Neural cell (in vitro differentiated cells): ENCODE measurements at regions not wholly inside any gene's neighbourhood (a gene's known extent, or its start where the extent isn't known, plus 50 kb on each side); places are given as distances from the start of the nearest gene placed in this dataset.

Experiments
- H2AFZ ChIP-seq: fragments of 200-600, 300-800 bp; sonication (generic), shearing (Covaris generic); 2 replicates; pipeline ENCODE4 v1.6.0; 2014; ENCODE audit warnings: low read depth, mild to moderate bottlenecking, antibody characterized with exemption, low read length, moderate library complexity
- H3F3A ChIP-seq: fragments of 200-600 bp; shearing (Covaris generic); 2 replicates; pipeline ENCODE4 v1.6.1; 2016; ENCODE audit warnings: mild to moderate bottlenecking, moderate library complexity, mixed read lengths, antibody characterized with exemption, low read length; ENCODE audit not compliant: insufficient read depth, poor library complexity, severe bottlenecking
- H3K27ac ChIP-seq: fragments of 200-600, 300-800 bp; sonication (generic), shearing (Covaris generic); 2 replicates; pipeline ENCODE4 v1.5.1; 2014; ENCODE audit warnings: mild to moderate bottlenecking, low read length, moderate library complexity
- H3K27me3 ChIP-seq: fragments of 300-800, 200-600 bp; sonication (generic), shearing (Covaris generic); 2 replicates; pipeline ENCODE4 v1.6.0; 2014; ENCODE audit warnings: mild to moderate bottlenecking, low read depth, low read length, moderate library complexity; ENCODE audit not compliant: insufficient read depth
- H3K36me3 ChIP-seq: fragments of 300-800, 200-600 bp; sonication (generic), shearing (Covaris generic); 2 replicates; pipeline ENCODE4 v1.5.1; 2014; ENCODE audit warnings: mild to moderate bottlenecking, antibody characterized with exemption, low read length, moderate library complexity; ENCODE audit not compliant: insufficient read depth
- H3K4me2 ChIP-seq: fragments of 300-800, 200-600 bp; sonication (generic), shearing (Covaris generic); 2 replicates; pipeline ENCODE4 v1.6.0; 2014; ENCODE audit warnings: mild to moderate bottlenecking, low read length
- H3K4me3 ChIP-seq: fragments of 300-800, 200-600 bp; sonication (generic), shearing (Covaris generic); 2 replicates; pipeline ENCODE4 v1.5.1; 2014; ENCODE audit warnings: mild to moderate bottlenecking, low read length, moderate library complexity
- H3K79me2 ChIP-seq: fragments of 200-600 bp; shearing (Covaris generic); replicated peaks from 2 replicates; pipeline ENCODE4 v1.6.0; 2014; ENCODE audit warnings: mild to moderate bottlenecking, low read length, moderate library complexity; ENCODE audit not compliant: insufficient read depth
- H3K9ac ChIP-seq: fragments of 300-800, 200-600 bp; sonication (generic), shearing (Covaris generic); 2 replicates; pipeline ENCODE4 v1.6.1; 2016; ENCODE audit warnings: mild to moderate bottlenecking, low read length, mixed read lengths
- H3K9me2 ChIP-seq: fragments of 200-600 bp; shearing (Covaris generic); 2 replicates; pipeline ENCODE4 v1.6.1; 2016; ENCODE audit warnings: mild to moderate bottlenecking, low read length, mixed read lengths; ENCODE audit not compliant: insufficient read depth
- H3K9me3 ChIP-seq: fragments of 200-600, 300-800 bp; sonication (generic), shearing (Covaris generic); 2 replicates; pipeline ENCODE4 v1.6.1; 2016; ENCODE audit warnings: mild to moderate bottlenecking, mixed run types, low read length, moderate library complexity, mixed read lengths
- H4K20me1 ChIP-seq: fragments of 200-600 bp; shearing (Covaris generic); 2 replicates; pipeline ENCODE4 v1.6.1; 2016; ENCODE audit warnings: mild to moderate bottlenecking, mixed run types; ENCODE audit not compliant: insufficient read depth
- CTCF ChIP-seq: fragments of 450-650 bp; IDR thresholded peaks from 2 replicates; pipeline ENCODE4 v1.5.1; 2014; ENCODE audit warnings: antibody characterized with exemption, mild to moderate bottlenecking, moderate library complexity; ENCODE audit not compliant: poor library complexity, severe bottlenecking
- EP300 ChIP-seq: fragments of 450-650 bp; conservative IDR thresholded peaks from 2 replicates; pipeline ENCODE4 v1.6.1; 2014; ENCODE audit warnings: antibody characterized with exemption, mild to moderate bottlenecking, moderate library complexity; ENCODE audit not compliant: poor library complexity, severe bottlenecking
- EZH2 ChIP-seq: fragments of 200-600, 300-800 bp; shearing (Covaris generic), sonication (generic); IDR thresholded peaks from 2 replicates; pipeline ENCODE4 v1.6.1; 2014; ENCODE audit warnings: antibody characterized with exemption, low read length, borderline replicate concordance, mild to moderate bottlenecking; ENCODE audit not compliant: insufficient read depth, poor library complexity, severe bottlenecking
- MXI1 ChIP-seq: fragments of 450-650 bp; conservative IDR thresholded peaks from 2 replicates; pipeline ENCODE4 v1.6.1; 2014; ENCODE audit warnings: antibody characterized with exemption, mild to moderate bottlenecking; ENCODE audit not compliant: poor library complexity, severe bottlenecking
- POLR2AphosphoS5 ChIP-seq: IDR thresholded peaks from 2 replicates; pipeline ENCODE4 v1.6.1; 2012
- RAD21 ChIP-seq: fragments of 450-650 bp; conservative IDR thresholded peaks from 2 replicates; pipeline ENCODE4 v1.6.1; 2014; ENCODE audit warnings: antibody characterized with exemption, mild to moderate bottlenecking, moderate library complexity
- REST ChIP-seq: IDR thresholded peaks from 2 replicates; pipeline ENCODE4 v1.6.1; 2012; ENCODE audit warnings: borderline replicate concordance
- SMC3 ChIP-seq: fragments of 450-650 bp; conservative IDR thresholded peaks from 2 replicates; pipeline ENCODE4 v1.6.1; 2014; ENCODE audit warnings: antibody characterized with exemption, mild to moderate bottlenecking, moderate library complexity; ENCODE audit not compliant: poor library complexity
- TAF1 ChIP-seq: IDR thresholded peaks from 2 replicates; pipeline ENCODE4 v1.6.1; 2012; ENCODE audit warnings: low read depth

- TF ChIP-seq TAF1 (no peak), MXI1 (no peak), EZH2 (no peak), SMC3 (no peak), POLR2AphosphoS5 (peak; percentile 37), RAD21 (no peak), CTCF (no peak), REST (no peak), EP300 (peak; percentile 53)
- H2AFZ ChIP-seq, result no peak overlapping the region
- no peaks in the 10 kb centered on the region for H3F3A ChIP-seq
- no peak overlapping the region for H3K9ac ChIP-seq
- H3K9me3 ChIP-seq, result no peaks in the 10 kb centered on the region
- H3K4me2 ChIP-seq, result no peak overlapping the region
- H4K20me1 ChIP-seq, result no peaks in the 10 kb centered on the region
- no peaks in the 10 kb centered on the region for H3K9me2 ChIP-seq
- H3K79me2 ChIP-seq, result no peaks in the 10 kb centered on the region
- no peaks in the 10 kb centered on the region for H3K27me3 ChIP-seq
- H3K27ac ChIP-seq, result no peak overlapping the region
- H3K36me3 ChIP-seq, result no peaks in the 10 kb centered on the region
- no peak overlapping the region for H3K4me3 ChIP-seq
Observed at GRCh38 chr3:96548073-96548472, 266.3 kb upstream of the EPHA6 start.

GRCh38 chr3:96576935-96577334, 237.5 kb upstream of the EPHA6 start:
- TF ChIP-seq POLR2AphosphoS5 (no peak), TAF1 (no peak), CTCF (no peak), EZH2 (no peak), EP300 (no peak), MXI1 (no peak), RAD21 (no peak), SMC3 (no peak), REST (no peak)
- Histone ChIP-seq H3K27me3 (no peaks in the 10 kb centered on the region), H3K4me2 (no peak overlapping the region), H3K9me3 (no peaks in the 10 kb centered on the region), H3K36me3 (no peaks in the 10 kb centered on the region), H3K9me2 (no peaks in the 10 kb centered on the region), H4K20me1 (no peaks in the 10 kb centered on the region), H3K27ac (no peak overlapping the region), H3K79me2 (no peaks in the 10 kb centered on the region), H3K4me3 (no peak overlapping the region), H3K9ac (no peak overlapping the region), H2AFZ (no peak overlapping the region), H3F3A (no peaks in the 10 kb centered on the region)
